ENCODE measurements at regions not wholly inside any gene's neighbourhood (a gene's known extent, or its start where the extent isn't known, plus 50 kb on each side); places are given as distances from the start of the nearest gene placed in this dataset.

GRCh38 chr18:61189376-61189775 is 143.9 kb upstream of the CDH20 start:
- TF ChIP-seq CTCF (IDR thresholded peaks at IDR 0.05; ENCODE audit: control insufficient read depth, insufficient read depth, low read depth, low read length, missing control alignments) = no peak
- no peak overlapping the region for H3K4me3 ChIP-seq (ENCODE audit: control insufficient read depth, low read depth, low read length)
- DNase-seq (ENCODE audit: low read depth) = no peak

GRCh38 chr18:61194726-61195125 is 138.5 kb upstream of the CDH20 start:
- DNase-seq (ENCODE audit: low read depth) = no peak
- no peak overlapping the region for H3K4me3 ChIP-seq (ENCODE audit: control insufficient read depth, low read depth, low read length)
- no peak for TF ChIP-seq CTCF (IDR thresholded peaks at IDR 0.05; ENCODE audit: control insufficient read depth, insufficient read depth, low read depth, low read length, missing control alignments)

- no peak overlapping the region for H3K4me3 ChIP-seq (ENCODE audit: control insufficient read depth, low read depth, low read length)
- DNase-seq (ENCODE audit: low read depth) = no peak
- no peak for TF ChIP-seq CTCF (IDR thresholded peaks at IDR 0.05; ENCODE audit: control insufficient read depth, insufficient read depth, low read depth, low read length, missing control alignments)
Measured at GRCh38 chr18:61196750-61197149, 136.5 kb upstream of the CDH20 start.

- TF ChIP-seq CTCF (IDR thresholded peaks at IDR 0.05; ENCODE audit: control insufficient read depth, insufficient read depth, low read depth, low read length, missing control alignments) = no peak
- H3K4me3 ChIP-seq (ENCODE audit: control insufficient read depth, low read depth, low read length) = no peak overlapping the region
- no peak for DNase-seq (ENCODE audit: low read depth)
Measured at GRCh38 chr18:61198486-61198885, 134.7 kb upstream of the CDH20 start.

- no peak for TF ChIP-seq CTCF (IDR thresholded peaks at IDR 0.05; ENCODE audit: control insufficient read depth, insufficient read depth, low read depth, low read length, missing control alignments)
- no peak for DNase-seq (ENCODE audit: low read depth)
- no peak overlapping the region for H3K4me3 ChIP-seq (ENCODE audit: control insufficient read depth, low read depth, low read length)
Measured at GRCh38 chr18:61199171-61199848, 133.9 kb upstream of the CDH20 start.

- no peak for DNase-seq (ENCODE audit: low read depth)
- H3K4me3 ChIP-seq (ENCODE audit: control insufficient read depth, low read depth, low read length) = no peak overlapping the region
- TF ChIP-seq CTCF (IDR thresholded peaks at IDR 0.05; ENCODE audit: control insufficient read depth, insufficient read depth, low read depth, low read length, missing control alignments) = no peak
Measured at GRCh38 chr18:61201511-61201910, 131.7 kb upstream of the CDH20 start.

Data from AG09309 (cell line).